Loucy (cell line): ENCODE measurements at regions not wholly inside any gene's neighbourhood (a gene's known extent, or its start where the extent isn't known, plus 50 kb on each side); places are given as distances from the start of the nearest gene placed in this dataset.

ENCODE experiments used
- H2AFZ ChIP-seq: fragments of 200-600 bp; sonication (generic); 2 replicates; pipeline ENCODE4 v1.6.0; 2016; ENCODE audit warnings: antibody characterized with exemption, mild to moderate bottlenecking, low read length, moderate library complexity
- H3F3A ChIP-seq: fragments of 200-600 bp; 2 replicates; pipeline ENCODE4 v1.6.0; 2016; ENCODE audit warnings: antibody characterized with exemption, low read depth, mild to moderate bottlenecking
- H3K27me3 ChIP-seq: fragments of 200-600 bp; sonication (generic); 2 replicates; pipeline ENCODE4 v1.6.1; 2014; ENCODE audit warnings: low read length, mild to moderate bottlenecking; ENCODE audit not compliant: insufficient read depth, poor library complexity, severe bottlenecking
- H3K36me3 ChIP-seq: fragments of 200-600 bp; sonication (generic); 2 replicates; pipeline ENCODE4 v1.6.1; 2016; ENCODE audit warnings: low read length; ENCODE audit not compliant: insufficient read depth
- H3K4me1 ChIP-seq: fragments of 200-600 bp; sonication (generic); 2 replicates; pipeline ENCODE4 v1.5.1; 2014; ENCODE audit warnings: low read length, mild to moderate bottlenecking; ENCODE audit not compliant: insufficient read depth, poor library complexity, severe bottlenecking
- H3K4me2 ChIP-seq: fragments of 200-600 bp; sonication (generic); 2 replicates; pipeline ENCODE4 v1.6.0; 2014; ENCODE audit warnings: antibody characterized with exemption, low read length, low read depth, mild to moderate bottlenecking; ENCODE audit not compliant: poor library complexity, severe bottlenecking
- H3K4me3 ChIP-seq: fragments of 200-600 bp; sonication (generic); 2 replicates; pipeline ENCODE4 v1.5.1; 2014; ENCODE audit warnings: low read length, mild to moderate bottlenecking, mixed read lengths; ENCODE audit not compliant: poor library complexity, severe bottlenecking
- H3K79me2 ChIP-seq: fragments of 200-600 bp; sonication (generic); 2 replicates; pipeline ENCODE4 v1.6.1; 2014; ENCODE audit warnings: low read length; ENCODE audit not compliant: insufficient read depth
- H3K9ac ChIP-seq: fragments of 200-600 bp; sonication (generic); 2 replicates; pipeline ENCODE4 v1.6.0; 2014; ENCODE audit warnings: mild to moderate bottlenecking, low read depth, low read length, moderate library complexity; ENCODE audit not compliant: poor library complexity, severe bottlenecking
- H3K9me2 ChIP-seq: fragments of 200-600 bp; sonication (generic); replicated peaks from 2 replicates; pipeline ENCODE4 v1.6.1; 2016; ENCODE audit warnings: low read depth, low read length, mixed read lengths
- H3K9me3 ChIP-seq: fragments of 200-600 bp; sonication (generic); 2 replicates; pipeline ENCODE4 v1.6.1; 2014; ENCODE audit warnings: mild to moderate bottlenecking, antibody characterized with exemption, low read length, low read depth; ENCODE audit not compliant: insufficient read depth
- H4K20me1 ChIP-seq: fragments of 200-600 bp; sonication (generic); 2 replicates; pipeline ENCODE4 v1.6.0; 2014; ENCODE audit warnings: antibody characterized with exemption, low read length, mild to moderate bottlenecking; ENCODE audit not compliant: insufficient read depth, poor library complexity, severe bottlenecking
- EZH2phosphoT487 ChIP-seq: fragments of 200-600 bp; IDR thresholded peaks from 2 replicates; pipeline ENCODE4 v1.6.1; 2018; ENCODE audit warnings: antibody characterized with exemption, mild to moderate bottlenecking, moderate library complexity, borderline replicate concordance
- TF ChIP-seq, protein P1 (sequence below): fragments of 200-600 bp; sonication (generic); conservative IDR thresholded peaks from 2 replicates; pipeline ENCODE4 v1.5.1; 2014; ENCODE audit warnings: mild to moderate bottlenecking, antibody characterized with exemption, low read length

DNA sequence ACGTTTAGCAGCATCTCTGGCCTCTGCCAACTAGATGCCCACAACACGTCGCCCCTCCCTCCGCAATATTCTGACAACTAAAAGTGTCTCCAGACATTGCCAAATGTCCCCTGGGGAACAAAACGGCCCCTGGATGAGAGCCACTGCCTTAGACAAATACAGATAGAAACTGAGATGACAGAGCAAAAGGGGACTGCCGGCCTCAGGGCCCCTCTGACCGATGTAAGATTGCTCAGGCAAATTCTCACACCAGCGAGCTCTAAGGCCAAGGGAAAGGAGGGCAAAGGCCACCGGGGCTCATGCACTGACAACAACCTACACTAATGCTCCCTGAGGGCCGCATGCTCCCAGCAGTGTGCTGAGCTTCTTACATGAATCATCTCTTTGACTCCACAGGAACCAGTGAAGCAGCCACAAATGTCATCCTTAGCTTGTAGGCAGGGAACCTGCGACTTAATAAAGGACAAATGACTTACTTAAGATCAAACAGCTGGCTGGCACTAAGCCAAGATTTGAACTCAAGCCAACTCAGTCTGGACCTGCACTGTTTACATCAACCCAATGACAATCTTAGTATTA lies 228.5 kb downstream of the TTC32 start:
- H3K4me3 ChIP-seq = no peak overlapping the region

DNA sequence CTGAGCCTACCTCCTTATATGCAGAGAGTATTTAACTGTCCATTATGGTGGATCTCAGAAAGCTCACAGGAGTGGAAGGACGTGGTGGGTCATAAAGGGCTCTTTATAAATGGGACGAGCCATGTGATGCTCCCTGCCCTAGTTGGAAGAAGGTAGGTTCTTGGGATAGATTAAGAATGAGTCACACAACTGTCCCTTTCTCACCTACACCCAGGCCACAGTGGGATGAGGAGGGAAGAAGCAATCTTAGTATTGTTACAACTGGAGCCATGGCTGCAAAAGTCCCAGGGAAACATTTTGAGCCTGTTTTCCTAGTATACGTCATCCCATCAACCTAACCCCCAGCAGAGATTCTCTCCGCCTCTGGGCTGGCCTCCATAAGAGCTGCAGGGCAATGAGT lies 229.9 kb downstream of the TTC32 start:
- no peak for TF ChIP-seq EZH2phosphoT487
- TF ChIP-seq, protein P1, sequence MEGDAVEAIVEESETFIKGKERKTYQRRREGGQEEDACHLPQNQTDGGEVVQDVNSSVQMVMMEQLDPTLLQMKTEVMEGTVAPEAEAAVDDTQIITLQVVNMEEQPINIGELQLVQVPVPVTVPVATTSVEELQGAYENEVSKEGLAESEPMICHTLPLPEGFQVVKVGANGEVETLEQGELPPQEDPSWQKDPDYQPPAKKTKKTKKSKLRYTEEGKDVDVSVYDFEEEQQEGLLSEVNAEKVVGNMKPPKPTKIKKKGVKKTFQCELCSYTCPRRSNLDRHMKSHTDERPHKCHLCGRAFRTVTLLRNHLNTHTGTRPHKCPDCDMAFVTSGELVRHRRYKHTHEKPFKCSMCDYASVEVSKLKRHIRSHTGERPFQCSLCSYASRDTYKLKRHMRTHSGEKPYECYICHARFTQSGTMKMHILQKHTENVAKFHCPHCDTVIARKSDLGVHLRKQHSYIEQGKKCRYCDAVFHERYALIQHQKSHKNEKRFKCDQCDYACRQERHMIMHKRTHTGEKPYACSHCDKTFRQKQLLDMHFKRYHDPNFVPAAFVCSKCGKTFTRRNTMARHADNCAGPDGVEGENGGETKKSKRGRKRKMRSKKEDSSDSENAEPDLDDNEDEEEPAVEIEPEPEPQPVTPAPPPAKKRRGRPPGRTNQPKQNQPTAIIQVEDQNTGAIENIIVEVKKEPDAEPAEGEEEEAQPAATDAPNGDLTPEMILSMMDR = no peak
- Histone ChIP-seq H3K36me3 (no peaks in the 10 kb centered on the region), H3K4me1 (no peaks in the 10 kb centered on the region)

More for the DNA sequence above, 228.5 kb downstream of the TTC32 start:
- Histone ChIP-seq H3K9me3 (no peaks in the 10 kb centered on the region), H3K4me1 (no peaks in the 10 kb centered on the region), H2AFZ (no peak overlapping the region), H3K36me3 (no peaks in the 10 kb centered on the region), H3K27me3 (no peaks in the 10 kb centered on the region), H3K9me2 (no peaks in the 10 kb centered on the region), H3K4me2 (no peak overlapping the region), H3K9ac (no peak overlapping the region), H4K20me1 (no peaks in the 10 kb centered on the region), H3K79me2 (no peaks in the 10 kb centered on the region), H3F3A (no peaks in the 10 kb centered on the region)
- TF ChIP-seq EZH2phosphoT487 = no peak
- TF ChIP-seq, protein P1 = no peak

DNA sequence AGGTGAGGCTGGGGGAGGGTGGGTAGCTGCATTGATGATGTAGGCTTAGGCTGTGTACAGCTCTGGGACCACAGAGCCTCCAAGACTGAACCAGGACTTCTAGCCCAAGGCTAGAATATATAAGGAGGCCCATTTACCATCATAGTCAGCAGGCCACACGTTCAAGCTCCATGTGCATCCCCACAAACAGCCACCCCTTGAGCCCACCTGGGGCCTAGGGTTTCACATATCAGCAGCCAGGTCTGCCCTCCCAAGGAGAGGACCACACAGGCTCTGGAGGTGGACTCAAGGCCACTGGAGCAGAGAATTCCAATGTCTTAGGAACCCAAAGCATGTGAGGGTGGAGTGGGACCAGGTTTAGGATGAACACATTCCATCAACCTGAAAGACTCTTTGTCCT lies 230.5 kb downstream of the TTC32 start:
- no peak overlapping the region for H2AFZ ChIP-seq

More for the DNA sequence above, 229.9 kb downstream of the TTC32 start:
- no peak overlapping the region for H3K9ac ChIP-seq
- H2AFZ ChIP-seq = no peak overlapping the region
- no peaks in the 10 kb centered on the region for H3F3A ChIP-seq
- no peaks in the 10 kb centered on the region for H3K27me3 ChIP-seq
- no peak overlapping the region for H3K4me3 ChIP-seq
- H3K4me2 ChIP-seq = no peak overlapping the region
- no peaks in the 10 kb centered on the region for H3K79me2 ChIP-seq
- no peaks in the 10 kb centered on the region for H3K9me3 ChIP-seq
- H3K9me2 ChIP-seq = no peaks in the 10 kb centered on the region
- H4K20me1 ChIP-seq = no peaks in the 10 kb centered on the region

More for the DNA sequence above, 230.5 kb downstream of the TTC32 start:
- H4K20me1 ChIP-seq = no peaks in the 10 kb centered on the region
- no peaks in the 10 kb centered on the region for H3K4me1 ChIP-seq
- H3F3A ChIP-seq = no peaks in the 10 kb centered on the region
- no peaks in the 10 kb centered on the region for H3K27me3 ChIP-seq
- no peaks in the 10 kb centered on the region for H3K36me3 ChIP-seq
- TF ChIP-seq, protein P1 = no peak
- TF ChIP-seq EZH2phosphoT487 = no peak
- H3K79me2 ChIP-seq = no peaks in the 10 kb centered on the region
- no peaks in the 10 kb centered on the region for H3K9me3 ChIP-seq
- H3K4me3 ChIP-seq = no peak overlapping the region
- H3K9ac ChIP-seq = no peak overlapping the region
- no peak overlapping the region for H3K4me2 ChIP-seq
- no peaks in the 10 kb centered on the region for H3K9me2 ChIP-seq
